Activated CD8-positive, alpha-beta memory T cell treated with anti-CD3 and anti-CD28 coated beads, Interleukin-2, amount 10 ng/mL, durations not matched to agents 7 days and 5 days (primary cell): ENCODE measurements at regions not wholly inside any gene's neighbourhood (a gene's known extent, or its start where the extent isn't known, plus 50 kb on each side); places are given as distances from the start of the nearest gene placed in this dataset.
A peak's percentile ranks its signal among the peaks of the same experiment; 100 is the strongest.
"Not testable (repeated sequence)": the region's sequence is repeated elsewhere in the genome, so short reads cannot be mapped to it uniquely, and the experiment has no call there.

Experiments
- ATAC-seq: fragments of 150-1000 bp; cut with Tn5 transposase; one replicate; pipeline ENCODE4 v1.10.0; 2021; ENCODE audit warnings: moderate library complexity
- CTCF ChIA-PET: fragments of 350-600 bp; sonication (Branson Sonifier 250); formaldehyde crosslinking; loops from one replicate; lab custom pipeline; 2021; ENCODE audit warnings: antibody characterized with exemption; lab: Charles Lee
- DNase-seq: peaks from one replicate; pipeline ENCODE4 v3.0.0-alpha.2; 2020
- H3K27ac Mint-ChIP-seq: one replicate; pipeline ENCODE4 v1.8.0; 2021; ENCODE audit warnings: mild to moderate bottlenecking, mixed read lengths
- H3K27me3 Mint-ChIP-seq: one replicate; pipeline ENCODE4 v1.8.0; 2021; ENCODE audit warnings: mixed read lengths
- H3K36me3 Mint-ChIP-seq: one replicate; pipeline ENCODE4 v1.8.0; 2021; ENCODE audit warnings: mild to moderate bottlenecking, mixed read lengths
- H3K4me1 Mint-ChIP-seq: one replicate; pipeline ENCODE4 v1.8.0; 2021; ENCODE audit warnings: mixed read lengths
- H3K4me3 Mint-ChIP-seq: one replicate; pipeline ENCODE4 v1.8.0; 2021; ENCODE audit warnings: mild to moderate bottlenecking, moderate library complexity, mixed read lengths
- H3K9me3 Mint-ChIP-seq: one replicate; pipeline ENCODE4 v1.8.0; 2022; ENCODE audit warnings: low read depth, mixed read lengths

DNA sequence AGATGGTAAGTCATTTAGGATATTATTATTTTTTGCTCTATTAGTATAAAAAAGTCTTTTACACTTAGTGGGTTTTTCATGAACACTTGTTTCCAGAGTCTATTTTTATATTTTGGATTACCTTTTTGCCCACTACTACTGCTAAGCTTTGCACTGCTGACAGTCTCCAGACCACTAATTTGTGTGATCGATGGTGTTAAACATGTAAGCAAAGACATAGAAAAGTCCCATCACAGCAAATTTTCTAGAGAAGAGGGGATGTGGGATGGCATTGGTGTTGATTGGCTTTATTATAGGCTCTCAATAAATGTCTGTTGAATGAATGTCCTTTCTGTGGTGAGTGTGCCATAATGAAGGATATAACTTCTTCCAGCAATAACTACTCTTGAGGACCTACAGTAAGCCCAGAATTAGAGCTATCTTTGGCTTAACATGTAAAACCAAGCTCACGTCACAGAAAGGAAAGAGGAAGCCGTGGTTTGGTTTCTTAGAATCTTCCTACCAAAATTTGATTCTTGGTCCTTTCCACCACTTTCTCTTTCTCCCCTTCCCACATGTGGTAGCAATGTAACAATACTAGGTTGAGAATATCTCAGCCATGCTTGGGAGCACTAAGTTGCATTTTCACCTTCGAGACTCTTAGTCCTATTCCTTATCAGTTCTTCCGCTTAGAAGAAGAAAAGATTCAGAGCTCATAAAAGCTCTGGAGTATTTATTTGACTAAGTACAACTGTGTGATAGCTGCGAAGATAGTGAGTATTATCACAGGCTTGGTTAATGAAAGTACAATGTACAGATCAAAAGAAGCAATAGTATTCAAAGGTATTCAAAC is 90.6 kb upstream of the UMPS start:
- no peaks in the 10 kb centered on the region for H3K36me3 Mint-ChIP-seq
- peak; percentile 45 for DNase-seq
- H3K27me3 Mint-ChIP-seq = peaks cover 82% of the 10 kb centered on the region
- H3K27ac Mint-ChIP-seq = peak overlapping the region; percentile 6
- CTCF ChIA-PET = interaction anchor here (0.7 to 1.4 kb wide), 7 partner anchors 19 to 55 kb away, joined by 3 to 9 read pairs (median 3); no protein-coding TSS in a partner anchor
- H3K4me3 Mint-ChIP-seq = no peak overlapping the region
- peak; percentile 75 for ATAC-seq
- peaks cover 31% of the 10 kb centered on the region for H3K4me1 Mint-ChIP-seq
- H3K9me3 Mint-ChIP-seq = no peaks in the 10 kb centered on the region

DNA sequence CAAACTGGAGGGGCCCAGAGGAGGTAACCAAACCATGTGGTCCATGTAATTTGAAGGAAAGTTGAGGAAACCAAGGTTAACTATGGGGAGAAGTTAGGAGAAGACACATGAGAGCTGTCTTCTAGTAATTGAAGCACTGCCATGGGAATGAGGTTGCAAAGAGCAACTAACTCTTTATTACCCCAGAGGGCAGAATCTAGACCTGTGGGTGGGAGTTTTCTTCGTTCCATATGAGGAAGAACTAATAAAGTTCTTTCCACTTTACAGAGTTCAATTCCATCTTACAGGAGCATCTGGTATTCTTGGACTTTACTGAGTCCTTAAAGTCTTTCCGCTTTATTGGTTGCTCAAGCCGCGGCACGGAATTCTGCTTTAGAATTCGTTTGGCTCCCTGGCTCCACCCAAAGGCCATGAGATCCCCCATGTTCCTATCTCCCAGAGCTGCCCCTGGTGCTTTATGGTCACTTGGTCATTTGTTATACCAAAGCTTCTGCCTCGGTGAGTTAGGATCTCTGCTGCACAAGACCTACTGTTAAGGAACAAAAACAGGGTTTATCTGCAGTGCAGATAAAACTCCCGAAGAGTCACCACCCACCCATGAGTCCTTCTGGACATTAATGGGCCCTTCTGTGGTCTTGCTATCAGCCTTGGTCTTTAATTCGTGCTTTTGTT is 89.5 kb upstream of the UMPS start:
- ATAC-seq = no peak

DNA sequence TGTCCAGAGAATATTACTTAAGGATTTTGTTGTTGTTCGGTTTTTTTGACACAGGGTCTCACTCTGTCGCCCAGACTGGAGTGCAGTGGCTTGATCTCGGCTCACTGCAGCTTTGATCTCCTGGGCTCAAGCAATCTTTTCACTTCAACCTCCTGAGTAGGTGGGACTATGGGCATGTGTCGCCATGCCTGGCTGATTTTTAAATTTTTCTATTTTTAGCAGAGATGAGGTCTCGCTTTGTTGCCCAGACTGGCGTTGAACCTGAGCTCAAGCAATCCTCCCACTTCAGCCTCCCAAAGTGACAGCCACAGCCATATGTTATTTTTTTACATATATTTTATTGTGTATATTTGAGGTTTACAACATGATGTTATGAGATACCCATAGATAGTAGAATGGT is 86.8 kb upstream of the UMPS start:
- no peak overlapping the region for H3K27ac Mint-ChIP-seq
- no peak for ATAC-seq
- peaks cover 21% of the 10 kb centered on the region for H3K4me1 Mint-ChIP-seq
- CTCF ChIA-PET = interaction anchor here (1.2 kb wide), 1 partner anchor 45 kb away, joined by 3 read pairs; no protein-coding TSS in a partner anchor
- no peak overlapping the region for H3K4me3 Mint-ChIP-seq
- H3K36me3 Mint-ChIP-seq = no peaks in the 10 kb centered on the region
- DNase-seq = no peak
- peaks cover 72% of the 10 kb centered on the region for H3K27me3 Mint-ChIP-seq
- no peaks in the 10 kb centered on the region for H3K9me3 Mint-ChIP-seq

More for the DNA sequence above, 89.5 kb upstream of the UMPS start:
- CTCF ChIA-PET = interaction anchor here (1.0 to 1.4 kb wide), 4 partner anchors 23 to 48 kb away, joined by 3 to 9 read pairs (median 4); no protein-coding TSS in a partner anchor
- Mint-ChIP-seq H3K27me3 (peaks cover 82% of the 10 kb centered on the region), H3K36me3 (no peaks in the 10 kb centered on the region), H3K4me1 (peaks cover 28% of the 10 kb centered on the region), H3K4me3 (no peak overlapping the region), H3K27ac (no peak overlapping the region), H3K9me3 (no peaks in the 10 kb centered on the region)
- no peak for DNase-seq

DNA sequence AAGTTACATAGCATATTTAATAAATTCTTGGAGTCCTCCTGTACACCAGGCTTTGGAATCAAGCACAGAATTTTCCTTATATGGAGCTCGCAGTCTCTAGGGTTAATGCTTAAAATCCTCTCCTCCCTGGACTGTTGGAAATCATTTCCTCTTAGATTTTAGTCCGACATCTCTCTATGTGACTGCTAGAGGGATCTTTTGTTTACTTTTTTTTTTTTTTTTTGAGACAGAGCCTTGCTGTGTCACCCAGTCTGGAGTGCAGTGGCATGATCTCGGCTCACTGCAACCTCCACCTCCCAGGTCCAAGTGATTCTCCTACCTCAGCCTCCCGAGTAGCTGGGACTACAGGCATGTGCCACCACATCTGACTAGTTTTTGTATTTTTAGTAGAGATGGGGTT is 84.1 kb upstream of the UMPS start:
- CTCF ChIA-PET, DNase-seq, H3K36me3 Mint-ChIP-seq, H3K9me3 Mint-ChIP-seq, H3K4me1 Mint-ChIP-seq, ATAC-seq, H3K27ac Mint-ChIP-seq, H3K4me3 Mint-ChIP-seq: not testable (repeated sequence)
- H3K27me3 Mint-ChIP-seq = peaks cover 62% of the 10 kb centered on the region

DNA sequence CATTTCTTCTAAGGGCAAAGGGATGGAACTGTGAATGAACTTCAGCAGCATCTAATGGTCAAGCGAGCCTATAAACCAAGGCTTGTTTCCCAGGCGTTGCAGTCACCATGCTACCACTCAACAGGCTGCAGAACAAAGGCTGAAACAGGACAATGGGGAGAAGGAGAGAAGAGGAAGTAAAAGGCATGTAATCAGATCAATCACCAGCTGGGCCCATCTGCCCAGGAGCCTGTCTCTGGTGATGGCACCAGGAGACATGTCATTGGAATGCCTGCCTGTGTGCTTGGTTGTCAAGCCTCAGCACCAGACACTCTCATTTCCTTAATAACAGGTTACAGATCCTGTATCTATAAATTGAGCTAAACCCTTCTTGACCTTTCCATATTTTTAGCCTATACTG is 81.7 kb upstream of the UMPS start:
- no peak overlapping the region for H3K27ac Mint-ChIP-seq
- CTCF ChIA-PET = no interaction called here
- ATAC-seq (no peak), DNase-seq (no peak)
- no peaks in the 10 kb centered on the region for H3K9me3 Mint-ChIP-seq
- peaks cover 44% of the 10 kb centered on the region for H3K27me3 Mint-ChIP-seq
- H3K4me1 Mint-ChIP-seq = peaks cover 9% of the 10 kb centered on the region
- H3K4me3 Mint-ChIP-seq = no peak overlapping the region
- peaks cover 2% of the 10 kb centered on the region for H3K36me3 Mint-ChIP-seq

DNA sequence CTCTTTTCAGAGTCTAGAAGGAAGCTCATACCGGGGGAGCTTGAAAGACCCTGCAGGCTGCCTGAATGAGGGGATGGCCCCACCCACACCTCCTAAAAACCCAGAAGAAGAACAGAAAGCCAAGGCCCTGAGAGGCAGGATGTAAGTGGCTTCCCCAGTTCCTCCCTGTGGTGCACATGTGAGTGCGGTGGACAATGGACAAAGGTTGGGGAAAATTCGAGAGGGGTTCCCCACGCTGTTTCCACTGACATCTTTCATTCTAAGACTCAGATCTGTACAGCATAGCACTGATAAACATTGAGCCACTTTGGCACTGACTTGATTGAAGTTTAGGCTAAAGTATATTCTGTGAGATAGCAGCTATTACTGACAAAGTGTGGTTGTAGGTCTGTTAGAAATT is 79.5 kb upstream of the UMPS start:
- no peak overlapping the region for H3K27ac Mint-ChIP-seq
- no peak for DNase-seq
- peaks cover 2% of the 10 kb centered on the region for H3K36me3 Mint-ChIP-seq
- CTCF ChIA-PET = interaction anchor here (0.7 to 1.2 kb wide), 2 partner anchors 46 to 91 kb away, joined by 3 to 4 read pairs; no protein-coding TSS in a partner anchor
- H3K9me3 Mint-ChIP-seq = no peaks in the 10 kb centered on the region
- H3K4me1 Mint-ChIP-seq = peaks cover 9% of the 10 kb centered on the region
- peak; percentile 36 for ATAC-seq
- peaks cover 36% of the 10 kb centered on the region for H3K27me3 Mint-ChIP-seq
- H3K4me3 Mint-ChIP-seq = no peak overlapping the region

DNA sequence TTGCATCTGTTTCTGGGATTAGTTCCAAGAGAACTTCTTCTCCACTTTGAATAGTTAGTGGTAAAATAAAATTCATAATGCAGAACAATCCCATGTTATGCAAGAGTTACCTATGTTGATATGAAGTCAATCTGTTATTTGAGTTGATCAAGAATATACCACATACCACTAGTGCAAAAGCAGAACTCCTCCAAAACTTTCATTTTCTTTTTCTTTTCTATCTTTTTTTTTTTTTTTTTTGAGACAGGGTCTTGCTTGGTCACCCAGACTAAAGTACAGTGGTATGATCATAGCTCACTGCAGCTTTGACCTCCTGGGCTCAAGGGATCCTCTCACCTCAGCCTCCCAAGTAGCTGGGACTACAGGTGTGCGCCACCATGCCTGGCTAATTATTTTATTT is 78.8 kb upstream of the UMPS start:
- DNase-seq, H3K9me3 Mint-ChIP-seq, ATAC-seq, H3K4me3 Mint-ChIP-seq, H3K4me1 Mint-ChIP-seq, H3K36me3 Mint-ChIP-seq, H3K27ac Mint-ChIP-seq: not testable (repeated sequence)
- CTCF ChIA-PET = interaction anchor here (0.7 kb wide), 2 partner anchors 45 to 71 kb away, joined by 3 read pairs; no protein-coding TSS in a partner anchor
- H3K27me3 Mint-ChIP-seq = peaks cover 38% of the 10 kb centered on the region

DNA sequence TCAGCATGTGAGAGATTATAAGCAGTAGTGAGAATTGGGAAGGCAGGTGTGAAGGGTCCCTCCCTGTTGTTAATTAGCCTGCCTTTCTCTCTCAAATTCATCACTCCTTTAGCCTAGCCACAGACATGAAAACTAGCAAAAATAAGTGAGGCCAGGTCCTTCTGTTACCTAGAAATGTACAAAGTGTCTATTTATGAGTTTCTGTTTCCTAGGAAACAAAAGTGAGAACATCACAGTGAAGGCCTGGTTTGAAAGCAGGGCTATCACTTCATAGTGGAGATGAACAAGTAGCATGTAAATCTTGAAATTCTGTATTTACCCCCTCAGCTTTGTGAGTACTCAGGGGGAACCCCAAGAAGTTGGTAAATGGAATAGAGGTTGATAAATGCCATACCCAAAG is 78.2 kb upstream of the UMPS start:
- CTCF ChIA-PET = interaction anchor here (0.7 kb wide), 1 partner anchor 70 kb away, joined by 3 read pairs; no protein-coding TSS in a partner anchor
- Mint-ChIP-seq H3K27ac (no peak overlapping the region), H3K4me1 (peaks cover 9% of the 10 kb centered on the region), H3K4me3 (no peak overlapping the region), H3K27me3 (peaks cover 38% of the 10 kb centered on the region), H3K9me3 (no peaks in the 10 kb centered on the region), H3K36me3 (peaks cover 2% of the 10 kb centered on the region)
- ATAC-seq (no peak), DNase-seq (no peak)

DNA sequence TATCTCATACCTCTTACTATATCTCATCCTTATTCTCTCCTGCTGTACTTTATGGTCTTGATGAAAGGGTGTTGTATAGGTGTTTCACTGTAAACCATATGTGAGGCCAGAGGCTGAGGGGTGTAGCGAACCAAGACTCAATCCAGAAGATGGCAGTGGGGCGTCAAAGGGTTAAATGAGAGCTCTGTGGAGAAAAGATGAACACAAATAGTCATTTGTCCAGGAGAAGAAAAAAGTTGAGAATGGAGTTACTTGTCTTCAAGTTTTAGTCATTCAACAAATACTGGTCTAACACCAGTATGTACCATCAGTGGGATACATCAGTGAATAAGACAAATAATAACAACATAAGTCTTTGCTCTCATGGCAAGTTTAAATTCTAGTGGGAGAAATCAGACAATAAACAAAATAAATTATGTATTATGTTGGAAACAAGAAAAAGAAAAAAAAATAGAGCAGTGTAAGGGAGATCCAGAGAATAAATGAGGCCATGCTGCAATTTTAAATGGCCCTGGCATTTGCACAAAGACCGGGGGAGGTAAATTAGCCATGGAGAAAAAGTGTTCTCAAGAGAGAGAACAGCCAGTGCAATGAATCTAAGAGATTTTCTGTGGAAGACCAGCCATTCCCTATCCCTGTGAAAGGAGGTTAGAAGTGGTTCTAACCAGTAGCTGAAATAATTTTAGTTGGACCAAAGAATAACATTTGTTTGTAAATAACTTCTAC is 77.0 kb upstream of the UMPS start:
- CTCF ChIA-PET = no interaction called here
- Mint-ChIP-seq H3K4me3 (no peak overlapping the region), H3K27ac (no peak overlapping the region), H3K9me3 (no peaks in the 10 kb centered on the region), H3K36me3 (peaks cover 2% of the 10 kb centered on the region), H3K27me3 (peaks cover 28% of the 10 kb centered on the region), H3K4me1 (peaks cover 9% of the 10 kb centered on the region)
- DNase-seq (no peak), ATAC-seq (no peak)

DNA sequence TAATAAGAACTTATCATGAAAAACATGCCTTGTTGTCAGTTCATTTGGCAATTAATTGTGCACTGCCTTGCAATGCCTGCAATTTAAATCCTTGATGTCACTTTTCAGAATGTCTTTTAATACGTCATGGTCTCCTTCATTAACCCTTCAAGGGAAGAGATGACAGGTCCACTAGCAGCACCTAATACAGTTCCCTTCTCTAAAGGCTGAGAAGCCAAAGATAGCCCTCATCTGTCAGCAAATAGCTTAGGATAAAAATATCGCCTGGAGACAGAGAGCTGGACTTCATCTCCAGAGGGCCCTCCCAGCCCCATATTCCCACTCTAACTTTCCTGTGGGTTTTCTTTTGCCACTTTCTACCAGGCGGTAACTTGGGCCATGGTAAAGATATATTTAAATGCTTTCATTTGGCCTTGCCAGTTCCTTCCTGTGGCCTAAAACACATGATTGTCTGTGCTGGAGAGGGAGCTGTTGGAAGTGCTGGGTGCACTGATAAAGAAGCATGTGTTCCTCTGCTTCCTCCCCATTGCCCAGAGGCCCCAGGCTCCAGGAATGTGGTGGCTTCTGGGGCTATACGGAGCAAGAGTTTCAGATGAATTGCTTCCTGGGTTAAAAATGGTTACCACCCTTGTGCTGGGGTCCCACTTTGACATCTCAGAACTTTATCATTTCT is 76.3 kb upstream of the UMPS start:
- H3K36me3 Mint-ChIP-seq = peaks cover 2% of the 10 kb centered on the region
- CTCF ChIA-PET = no interaction called here
- H3K27me3 Mint-ChIP-seq = peaks cover 25% of the 10 kb centered on the region
- no peaks in the 10 kb centered on the region for H3K9me3 Mint-ChIP-seq
- DNase-seq (no peak), ATAC-seq (no peak)
- H3K27ac Mint-ChIP-seq = no peak overlapping the region
- H3K4me1 Mint-ChIP-seq = peaks cover 9% of the 10 kb centered on the region
- no peak overlapping the region for H3K4me3 Mint-ChIP-seq

DNA sequence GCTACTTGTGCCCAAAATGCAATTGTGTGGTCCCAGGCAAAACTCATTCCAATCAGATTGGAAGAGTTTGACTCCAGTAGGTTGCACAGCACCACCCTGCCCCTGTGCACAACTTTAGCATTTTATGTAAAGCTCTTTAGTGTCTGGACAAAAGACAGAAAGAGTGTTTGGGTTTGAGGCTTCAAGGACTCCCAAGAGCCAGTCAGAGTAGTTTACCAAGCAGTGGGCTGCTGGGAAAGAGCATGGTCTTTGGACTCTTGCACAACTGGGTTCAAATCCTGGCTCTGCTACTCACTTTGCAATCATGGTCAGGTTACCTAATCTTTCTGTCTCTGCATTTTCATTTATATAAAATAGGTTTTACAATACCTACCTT is 75.8 kb upstream of the UMPS start:
- CTCF ChIA-PET = no interaction called here
- Mint-ChIP-seq H3K4me3 (no peak overlapping the region), H3K4me1 (peaks cover 9% of the 10 kb centered on the region), H3K36me3 (peaks cover 2% of the 10 kb centered on the region), H3K27ac (no peak overlapping the region), H3K9me3 (no peaks in the 10 kb centered on the region), H3K27me3 (peaks cover 20% of the 10 kb centered on the region)
- no peak for DNase-seq
- ATAC-seq = no peak

DNA sequence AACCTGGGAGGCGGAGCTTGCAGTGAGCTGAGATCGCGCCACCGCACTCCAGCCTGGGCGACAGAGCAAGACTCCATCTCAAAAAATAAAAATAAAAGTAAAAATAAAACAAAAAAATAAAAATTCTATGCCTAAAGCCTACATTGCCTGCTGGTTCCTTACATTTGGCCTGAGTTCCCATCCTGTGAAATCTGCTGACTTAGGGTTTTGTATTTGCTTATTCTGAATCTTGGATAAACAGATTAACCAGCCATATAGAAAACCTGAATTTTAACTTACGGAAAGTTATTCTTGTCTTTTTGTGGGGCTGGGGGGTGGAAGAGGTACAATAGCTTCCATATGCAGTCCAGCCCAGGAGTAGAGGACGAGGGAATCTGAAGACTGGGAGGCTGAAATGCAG is 73.7 kb upstream of the UMPS start:
- Mint-ChIP-seq H3K27me3 (peaks cover 26% of the 10 kb centered on the region), H3K27ac (no peak overlapping the region), H3K4me3 (no peak overlapping the region), H3K4me1 (no peaks in the 10 kb centered on the region), H3K36me3 (no peaks in the 10 kb centered on the region), H3K9me3 (no peaks in the 10 kb centered on the region)
- ATAC-seq = no peak
- CTCF ChIA-PET = no interaction called here
- DNase-seq = no peak

DNA sequence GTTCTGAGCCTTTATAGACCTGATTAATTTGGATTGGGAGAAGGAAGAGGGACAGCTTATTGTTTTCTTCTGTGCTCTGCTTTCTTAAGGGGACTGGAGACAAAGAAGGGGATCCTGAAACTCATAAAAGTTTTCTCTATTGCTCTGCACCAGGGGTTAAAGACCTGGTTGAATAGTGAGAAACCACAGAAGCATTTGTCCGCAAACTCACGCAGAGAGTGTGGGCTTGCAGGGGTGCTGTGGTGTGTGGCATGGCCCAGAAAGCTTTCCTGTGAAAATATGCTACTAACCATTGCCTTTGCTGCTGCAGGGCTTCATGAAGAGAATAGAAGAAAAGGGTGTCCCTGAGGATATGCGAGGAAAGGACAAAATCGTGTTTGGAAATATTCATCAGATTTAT is 73.1 kb upstream of the UMPS start:
- no peak overlapping the region for H3K4me3 Mint-ChIP-seq
- no peaks in the 10 kb centered on the region for H3K36me3 Mint-ChIP-seq
- DNase-seq (no peak), ATAC-seq (no peak)
- no peaks in the 10 kb centered on the region for H3K9me3 Mint-ChIP-seq
- H3K27ac Mint-ChIP-seq = no peak overlapping the region
- no peaks in the 10 kb centered on the region for H3K4me1 Mint-ChIP-seq
- peaks cover 31% of the 10 kb centered on the region for H3K27me3 Mint-ChIP-seq
- CTCF ChIA-PET = no interaction called here
